Tibial artery (tissue), 4 donors: ENCODE measurements at regions not wholly inside any gene's neighbourhood (a gene's known extent, or its start where the extent isn't known, plus 50 kb on each side); places are given as distances from the start of the nearest gene placed in this dataset.
"Not testable (repeated sequence)": the region's sequence is repeated elsewhere in the genome, so short reads cannot be mapped to it uniquely, and the experiment has no call there.

Source experiments
- DNase-seq, 2 donors: peaks; one replicate each; pipeline ENCODE4 v3.0.0-alpha.2; 2019
- H3K27ac ChIP-seq, 2 donors: fragments of 200-600 bp; sonication (generic) in 1 of 2; 1 replicate in 1 of 2; 2 replicates in 1 of 2; pipeline ENCODE4 v1.5.1; 2018 to 2019; ENCODE audit warnings: mild to moderate bottlenecking in 1 of 2
- H3K27me3 ChIP-seq, 2 donors: fragments of 200-600 bp; sonication (generic) in 1 of 2; one replicate each; pipeline versions ENCODE4 v1.5.1 to v1.6.0; 2016 to 2019
- H3K36me3 ChIP-seq, 3 donors: fragments of 200-600 bp; sonication (generic) in 2 of 3; one replicate each; pipeline ENCODE4 v1.5.1; 2016 to 2019; ENCODE audit warnings: mild to moderate bottlenecking in 2 of 3
- H3K4me1 ChIP-seq, 4 donors: fragments of 200-600 bp; sonication (generic) in 2 of 4; 1 replicate in 3 of 4; 2 replicates in 1 of 4; pipeline ENCODE4 v1.5.1; 2016 to 2019
- H3K4me3 ChIP-seq, 2 donors: fragments of 200-600 bp; sonication (generic) in 1 of 2; 1 replicate in 1 of 2; 2 replicates in 1 of 2; pipeline ENCODE4 v1.5.1; 2018 to 2019; ENCODE audit warnings: mild to moderate bottlenecking in 2 of 2
- H3K9me3 ChIP-seq, 3 donors: fragments of 200-600 bp; sonication (generic) in 1 of 3; one replicate each; pipeline ENCODE4 v1.5.1; 2016 to 2019
- intact Hi-C: fragments of 100-400 bp; cut with DNase I; formaldehyde crosslinking; loops from one replicate; pipeline ENCODE4 v1.15.0; 2023; ENCODE audit warnings: low total_unique reads
- TF ChIP-seq, protein P1 (sequence below), 2 experiments: fragments of 200-600 bp in 1 of 2; fragments of 450-650 bp in 1 of 2; IDR thresholded peaks; one replicate each; pipeline ENCODE4 v1.5.1; 2017 to 2019; ENCODE audit warnings: antibody characterized with exemption in 2 of 2, mild to moderate bottlenecking in 1 of 2, moderate library complexity in 1 of 2

DNA sequence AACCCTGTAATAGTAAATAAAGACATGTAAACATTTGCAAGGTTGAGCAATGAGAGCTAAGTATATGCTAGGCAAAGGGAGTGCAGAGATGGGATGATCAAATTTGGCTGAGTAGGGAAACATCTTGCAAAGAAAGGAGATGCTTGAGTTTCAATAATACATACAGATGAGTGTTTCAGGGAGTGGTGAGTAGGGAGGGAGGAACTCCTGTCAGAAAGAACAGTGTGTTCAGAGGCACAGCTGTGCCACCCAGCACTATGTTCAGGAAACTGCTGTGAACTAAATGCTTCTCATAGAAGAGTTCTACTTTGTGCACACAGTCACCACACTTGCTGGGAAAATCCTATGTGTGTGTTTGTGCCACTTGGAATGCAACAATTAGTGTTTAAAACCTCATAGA is 1077.1 kb downstream of the UQCRFS1 start:
- no peaks in the 10 kb centered on the region for H3K9me3 ChIP-seq
- no peak overlapping the region for H3K27ac ChIP-seq
- TF ChIP-seq, protein P1, sequence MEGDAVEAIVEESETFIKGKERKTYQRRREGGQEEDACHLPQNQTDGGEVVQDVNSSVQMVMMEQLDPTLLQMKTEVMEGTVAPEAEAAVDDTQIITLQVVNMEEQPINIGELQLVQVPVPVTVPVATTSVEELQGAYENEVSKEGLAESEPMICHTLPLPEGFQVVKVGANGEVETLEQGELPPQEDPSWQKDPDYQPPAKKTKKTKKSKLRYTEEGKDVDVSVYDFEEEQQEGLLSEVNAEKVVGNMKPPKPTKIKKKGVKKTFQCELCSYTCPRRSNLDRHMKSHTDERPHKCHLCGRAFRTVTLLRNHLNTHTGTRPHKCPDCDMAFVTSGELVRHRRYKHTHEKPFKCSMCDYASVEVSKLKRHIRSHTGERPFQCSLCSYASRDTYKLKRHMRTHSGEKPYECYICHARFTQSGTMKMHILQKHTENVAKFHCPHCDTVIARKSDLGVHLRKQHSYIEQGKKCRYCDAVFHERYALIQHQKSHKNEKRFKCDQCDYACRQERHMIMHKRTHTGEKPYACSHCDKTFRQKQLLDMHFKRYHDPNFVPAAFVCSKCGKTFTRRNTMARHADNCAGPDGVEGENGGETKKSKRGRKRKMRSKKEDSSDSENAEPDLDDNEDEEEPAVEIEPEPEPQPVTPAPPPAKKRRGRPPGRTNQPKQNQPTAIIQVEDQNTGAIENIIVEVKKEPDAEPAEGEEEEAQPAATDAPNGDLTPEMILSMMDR (IDR thresholded peaks at IDR 0.05) = no peak
- no peak for DNase-seq
- H3K27me3 ChIP-seq = no peaks in the 10 kb centered on the region
- no peak overlapping the region for H3K4me3 ChIP-seq
- no peaks in the 10 kb centered on the region for H3K36me3 ChIP-seq
- H3K4me1 ChIP-seq = no peaks in the 10 kb centered on the region
- intact Hi-C loops = no loop called here

GRCh38 chr19:28134311-28134710 is 1078.6 kb downstream of the UQCRFS1 start:
- H3K36me3 ChIP-seq = no peaks in the 10 kb centered on the region
- H3K4me3 ChIP-seq = no peak overlapping the region
- no peak for DNase-seq
- no peaks in the 10 kb centered on the region for H3K9me3 ChIP-seq
- H3K27me3 ChIP-seq = no peaks in the 10 kb centered on the region
- intact Hi-C loops = no loop called here
- H3K4me1 ChIP-seq = no peaks in the 10 kb centered on the region
- no peak overlapping the region for H3K27ac ChIP-seq
- TF ChIP-seq, protein P1 (IDR thresholded peaks at IDR 0.05) = no peak

- H3K4me3 ChIP-seq, intact Hi-C loops, H3K4me1 ChIP-seq, H3K27me3 ChIP-seq, DNase-seq, H3K36me3 ChIP-seq, H3K27ac ChIP-seq, H3K9me3 ChIP-seq: not testable (repeated sequence)
These were observed 1082.1 kb downstream of the UQCRFS1 start for GRCh38 chr19:28130881-28131280.

GRCh38 chr19:28130066-28130511 is 1082.9 kb downstream of the UQCRFS1 start:
- H3K4me3 ChIP-seq = no peak overlapping the region
- no peaks in the 10 kb centered on the region for H3K36me3 ChIP-seq
- no peak overlapping the region for H3K27ac ChIP-seq
- intact Hi-C loops = no loop called here
- H3K27me3 ChIP-seq = no peaks in the 10 kb centered on the region
- TF ChIP-seq, protein P1 (IDR thresholded peaks at IDR 0.05) = no peak
- no peaks in the 10 kb centered on the region for H3K4me1 ChIP-seq
- DNase-seq = no peak
- peaks cover 0 to 3% (median 0%) of the 10 kb centered on the region in 3 donors for H3K9me3 ChIP-seq

- Histone ChIP-seq H3K27ac (no peak overlapping the region), H3K9me3 (peaks cover 0 to 5% (median 0%) of the 10 kb centered on the region in 3 donors), H3K27me3 (no peaks in the 10 kb centered on the region), H3K36me3 (no peaks in the 10 kb centered on the region), H3K4me1 (no peaks in the 10 kb centered on the region), H3K4me3 (no peak overlapping the region)
- TF ChIP-seq, protein P1 (IDR thresholded peaks at IDR 0.05) = no peak
- no peak for DNase-seq
- intact Hi-C loops = no loop called here
These were observed 1084.6 kb downstream of the UQCRFS1 start for GRCh38 chr19:28128341-28128740.

DNA sequence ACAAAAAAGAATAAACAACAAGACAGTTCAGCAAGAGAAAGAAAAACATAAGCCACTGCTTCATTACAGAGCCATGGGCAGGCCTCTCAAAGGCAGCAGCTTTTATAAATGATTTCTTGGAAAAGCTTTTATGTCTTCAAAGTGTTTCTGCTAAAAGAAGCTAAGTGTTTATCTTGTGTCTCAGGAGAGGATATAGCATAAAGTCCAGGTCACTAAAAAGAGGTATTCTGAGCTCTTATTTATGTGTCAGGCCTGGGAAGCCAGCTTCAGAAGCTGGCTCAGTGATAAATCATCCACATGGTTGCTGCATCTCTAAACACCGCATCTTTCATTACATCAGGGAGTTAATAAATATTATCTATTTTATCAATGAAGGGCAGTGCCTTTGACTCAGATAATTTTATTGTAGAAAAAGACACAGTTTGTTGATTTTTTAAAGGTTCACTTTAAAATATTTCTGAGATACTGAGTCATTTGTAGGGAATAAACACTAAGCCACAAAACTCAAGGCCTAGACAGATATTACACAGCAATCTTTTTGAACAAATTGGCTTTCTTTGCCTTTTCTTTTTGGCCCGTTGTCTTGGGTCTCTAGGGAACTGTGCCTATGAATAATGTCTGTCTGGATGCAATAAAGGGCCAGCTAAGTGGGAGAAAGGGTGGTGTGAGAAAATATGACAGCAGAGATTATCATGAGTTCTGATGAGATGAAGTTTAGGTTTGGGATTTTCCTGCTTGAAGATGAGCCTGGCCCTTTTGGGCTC is 1086.6 kb downstream of the UQCRFS1 start:
- H3K36me3 ChIP-seq = no peaks in the 10 kb centered on the region
- no peak overlapping the region for H3K4me3 ChIP-seq
- TF ChIP-seq, protein P1 (IDR thresholded peaks at IDR 0.05) = no peak
- intact Hi-C loops = no loop called here
- peaks cover 0 to 5% (median 0%) of the 10 kb centered on the region in 3 donors for H3K9me3 ChIP-seq
- no peaks in the 10 kb centered on the region for H3K4me1 ChIP-seq
- H3K27ac ChIP-seq = no peak overlapping the region
- H3K27me3 ChIP-seq = no peaks in the 10 kb centered on the region
- no peak for DNase-seq
